Thoracic aorta (tissue), 2 donors: ENCODE measurements at regions not wholly inside any gene's neighbourhood (a gene's known extent, or its start where the extent isn't known, plus 50 kb on each side); places are given as distances from the start of the nearest gene placed in this dataset.

Experiments used
- ATAC-seq: fragments of 150-250 bp; one replicate; pipeline ENCODE4 v1.8.0; 2017; ENCODE audit warnings: low read depth; ENCODE audit not compliant: insufficient number of reproducible peaks, low FRiP score
- DNase-seq: peaks from one replicate; pipeline ENCODE4 v3.0.0-alpha.2; 2020; ENCODE audit warnings: low spot score
- H3K27ac ChIP-seq, 2 donors: fragments of 200-600 bp; sonication (generic); 1 replicate in 1 of 2; 2 replicates in 1 of 2; pipeline ENCODE4 v1.5.1; 2016; ENCODE audit warnings: mild to moderate bottlenecking in 2 of 2, moderate library complexity in 2 of 2
- H3K27me3 ChIP-seq: fragments of 200-600 bp; sonication (generic); replicated peaks from 2 replicates; pipeline ENCODE4 v1.6.0; 2016; ENCODE audit warnings: mild to moderate bottlenecking; ENCODE audit not compliant: insufficient read depth
- H3K36me3 ChIP-seq: fragments of 200-600 bp; sonication (generic); one replicate; pipeline ENCODE4 v1.5.1; 2016
- H3K4me1 ChIP-seq, 2 donors: fragments of 200-600 bp; sonication (generic); 1 replicate in 1 of 2; 2 replicates in 1 of 2; pipeline versions ENCODE4 v1.5.1 to v1.6.0; 2016; ENCODE audit warnings: low read depth in 2 of 2, mild to moderate bottlenecking in 1 of 2; ENCODE audit not compliant: control insufficient read depth in 1 of 2
- H3K4me3 ChIP-seq: fragments of 200-600 bp; sonication (generic); 2 replicates; pipeline ENCODE4 v1.5.1; 2016; ENCODE audit warnings: mild to moderate bottlenecking
- H3K9me3 ChIP-seq: fragments of 200-600 bp; sonication (generic); 2 replicates; pipeline ENCODE4 v1.5.1; 2016
- TF ChIP-seq, protein P1 (sequence below): fragments of 200-600 bp; sonication (generic); IDR thresholded peaks from one replicate; pipeline ENCODE4 v1.5.1; 2019; ENCODE audit warnings: antibody characterized with exemption

DNA sequence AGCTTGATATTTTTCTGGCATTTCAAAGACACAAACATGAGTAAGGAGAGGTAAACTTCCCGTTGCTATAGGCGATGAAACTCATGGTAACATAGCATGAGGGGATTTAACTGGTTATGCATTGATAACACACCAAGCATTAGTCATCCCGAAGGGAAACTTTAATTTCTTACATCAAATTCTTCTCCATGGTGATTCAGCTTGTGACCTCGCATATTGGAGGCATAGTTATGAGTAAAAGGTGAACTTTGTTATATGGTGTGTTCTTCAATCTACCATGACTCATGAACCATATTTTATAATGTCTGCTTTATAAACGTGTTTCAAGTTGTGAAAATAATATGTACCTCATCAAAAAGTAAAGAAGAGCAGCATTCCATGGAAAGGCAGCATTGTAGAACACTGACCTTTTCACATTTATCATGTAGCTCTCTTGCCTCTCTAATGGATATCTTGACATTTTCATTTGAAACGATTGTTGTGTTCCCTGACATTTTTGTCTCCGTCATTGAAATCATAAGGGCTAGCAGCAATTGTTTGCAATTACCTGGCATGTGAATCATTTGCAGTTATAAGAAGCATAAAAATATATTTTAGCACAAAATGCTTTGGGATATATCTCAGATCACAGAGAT lies 491.8 kb downstream of the ANXA1 start:
- Histone ChIP-seq H3K36me3 (no peaks in the 10 kb centered on the region), H3K27ac (no peak overlapping the region), H3K27me3 (no peaks in the 10 kb centered on the region), H3K4me1 (no peaks in the 10 kb centered on the region), H3K9me3 (no peaks in the 10 kb centered on the region), H3K4me3 (no peak overlapping the region)
- no peak for ATAC-seq
- TF ChIP-seq, protein P1, sequence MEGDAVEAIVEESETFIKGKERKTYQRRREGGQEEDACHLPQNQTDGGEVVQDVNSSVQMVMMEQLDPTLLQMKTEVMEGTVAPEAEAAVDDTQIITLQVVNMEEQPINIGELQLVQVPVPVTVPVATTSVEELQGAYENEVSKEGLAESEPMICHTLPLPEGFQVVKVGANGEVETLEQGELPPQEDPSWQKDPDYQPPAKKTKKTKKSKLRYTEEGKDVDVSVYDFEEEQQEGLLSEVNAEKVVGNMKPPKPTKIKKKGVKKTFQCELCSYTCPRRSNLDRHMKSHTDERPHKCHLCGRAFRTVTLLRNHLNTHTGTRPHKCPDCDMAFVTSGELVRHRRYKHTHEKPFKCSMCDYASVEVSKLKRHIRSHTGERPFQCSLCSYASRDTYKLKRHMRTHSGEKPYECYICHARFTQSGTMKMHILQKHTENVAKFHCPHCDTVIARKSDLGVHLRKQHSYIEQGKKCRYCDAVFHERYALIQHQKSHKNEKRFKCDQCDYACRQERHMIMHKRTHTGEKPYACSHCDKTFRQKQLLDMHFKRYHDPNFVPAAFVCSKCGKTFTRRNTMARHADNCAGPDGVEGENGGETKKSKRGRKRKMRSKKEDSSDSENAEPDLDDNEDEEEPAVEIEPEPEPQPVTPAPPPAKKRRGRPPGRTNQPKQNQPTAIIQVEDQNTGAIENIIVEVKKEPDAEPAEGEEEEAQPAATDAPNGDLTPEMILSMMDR, result no peak
- no peak for DNase-seq

DNA sequence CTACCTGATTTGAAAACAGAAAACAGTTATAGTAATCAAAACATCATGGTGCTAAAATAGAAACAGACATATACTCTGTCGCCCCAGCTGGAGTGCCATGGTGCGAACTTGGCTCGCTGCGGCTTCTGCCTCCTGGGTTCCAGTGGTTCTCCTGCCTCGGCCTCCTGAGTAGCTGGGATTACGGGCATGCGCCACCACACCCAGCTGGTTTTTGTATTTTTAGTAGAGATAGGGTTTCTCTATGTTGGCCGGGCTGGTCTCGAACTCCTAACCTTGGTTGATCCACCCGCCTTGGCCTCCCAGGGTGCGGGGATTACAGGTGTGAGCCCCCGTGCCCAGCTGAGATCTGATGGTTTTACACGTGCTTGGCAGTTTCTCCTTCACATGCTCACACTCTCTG lies 495.9 kb downstream of the ANXA1 start:
- no peaks in the 10 kb centered on the region for H3K4me1 ChIP-seq
- DNase-seq (no peak), ATAC-seq (no peak)
- no peaks in the 10 kb centered on the region for H3K36me3 ChIP-seq
- no peaks in the 10 kb centered on the region for H3K27me3 ChIP-seq
- H3K27ac ChIP-seq, result no peak overlapping the region
- H3K9me3 ChIP-seq, result no peaks in the 10 kb centered on the region
- TF ChIP-seq, protein P1, result no peak
- no peak overlapping the region for H3K4me3 ChIP-seq

DNA sequence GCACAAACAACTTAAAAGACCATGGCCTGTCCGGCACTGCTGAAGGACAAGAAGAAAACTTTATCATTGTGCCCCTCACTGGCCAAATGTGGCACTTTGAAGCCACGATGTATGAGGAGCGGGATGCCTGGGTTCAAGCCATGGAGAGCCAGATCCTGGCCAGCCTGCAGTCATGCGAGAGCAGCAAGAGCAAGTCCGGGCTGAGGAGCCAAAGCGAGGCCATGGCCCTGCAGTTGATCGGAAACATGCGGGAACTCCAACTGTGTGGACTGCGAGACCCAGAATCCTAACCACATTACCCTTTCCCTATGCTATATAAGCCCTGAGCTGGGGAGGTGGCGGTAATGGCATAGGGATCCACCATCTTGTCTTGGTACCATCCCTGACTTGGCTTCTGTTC lies 497.9 kb downstream of the ANXA1 start:
- DNase-seq (no peak), ATAC-seq (no peak)
- Histone ChIP-seq H3K9me3 (no peaks in the 10 kb centered on the region), H3K36me3 (no peaks in the 10 kb centered on the region), H3K27me3 (no peaks in the 10 kb centered on the region), H3K4me1 (no peaks in the 10 kb centered on the region), H3K4me3 (no peak overlapping the region), H3K27ac (no peak overlapping the region)
- TF ChIP-seq, protein P1, result no peak

DNA sequence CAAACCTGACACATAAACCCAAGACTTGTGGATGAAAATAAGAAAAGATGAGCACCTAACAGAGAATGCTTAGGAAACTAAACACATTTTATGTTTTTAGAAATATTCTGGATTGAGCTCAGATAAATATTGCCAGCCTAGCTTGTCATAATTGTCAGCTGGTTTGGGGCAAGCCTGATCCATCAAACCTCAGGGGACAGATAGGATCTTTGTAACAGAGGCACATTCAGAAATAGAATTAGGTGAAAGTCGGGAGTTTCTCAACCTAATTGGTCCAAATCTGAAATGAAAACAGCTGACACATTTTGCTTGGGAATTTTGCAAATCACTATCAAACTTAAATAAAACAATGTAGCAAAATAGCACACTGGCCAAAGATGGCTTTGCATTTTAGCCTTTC lies 503.7 kb downstream of the ANXA1 start:
- H3K4me3 ChIP-seq, result no peak overlapping the region
- no peak for DNase-seq
- no peaks in the 10 kb centered on the region for H3K4me1 ChIP-seq
- ATAC-seq, result no peak
- no peaks in the 10 kb centered on the region for H3K9me3 ChIP-seq
- no peak overlapping the region for H3K27ac ChIP-seq
- TF ChIP-seq, protein P1, result no peak
- no peaks in the 10 kb centered on the region for H3K27me3 ChIP-seq
- H3K36me3 ChIP-seq, result no peaks in the 10 kb centered on the region

DNA sequence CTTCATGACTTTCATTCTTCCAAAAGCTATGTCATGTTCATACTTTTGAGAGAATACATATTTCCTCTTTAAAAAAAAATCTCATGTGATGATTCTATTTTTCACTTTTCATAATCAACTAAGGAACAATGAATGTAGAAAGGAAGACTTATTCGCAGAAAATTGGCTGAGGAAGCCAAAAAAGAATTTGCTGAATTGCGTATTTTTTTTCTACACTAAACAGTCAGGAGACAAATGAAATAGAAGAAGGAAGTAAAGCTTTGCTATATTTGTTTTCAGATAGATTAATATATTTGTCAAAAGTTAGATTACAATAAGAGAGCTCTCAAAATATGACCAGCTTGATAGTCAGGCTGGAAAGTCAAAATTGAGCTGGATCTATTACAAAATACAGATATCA lies 504.2 kb downstream of the ANXA1 start:
- DNase-seq, result no peak
- no peak overlapping the region for H3K4me3 ChIP-seq
- ATAC-seq, result no peak
- H3K4me1 ChIP-seq, result no peaks in the 10 kb centered on the region
- TF ChIP-seq, protein P1, result no peak
- no peak overlapping the region for H3K27ac ChIP-seq
- no peaks in the 10 kb centered on the region for H3K9me3 ChIP-seq
- no peaks in the 10 kb centered on the region for H3K27me3 ChIP-seq
- no peaks in the 10 kb centered on the region for H3K36me3 ChIP-seq
